CD4-positive, alpha-beta T cell treated with Interleukin-4 for 1 hour (primary cell): ENCODE measurements at regions not wholly inside any gene's neighbourhood (a gene's known extent, or its start where the extent isn't known, plus 50 kb on each side); places are given as distances from the start of the nearest gene placed in this dataset.
"Not testable (repeated sequence)": the region's sequence is repeated elsewhere in the genome, so short reads cannot be mapped to it uniquely, and the experiment has no call there.

Experiments used
- DNase-seq, 2 donors: peaks; one replicate each; pipeline ENCODE4 v3.0.0-alpha.2; 2020 to 2022

DNA sequence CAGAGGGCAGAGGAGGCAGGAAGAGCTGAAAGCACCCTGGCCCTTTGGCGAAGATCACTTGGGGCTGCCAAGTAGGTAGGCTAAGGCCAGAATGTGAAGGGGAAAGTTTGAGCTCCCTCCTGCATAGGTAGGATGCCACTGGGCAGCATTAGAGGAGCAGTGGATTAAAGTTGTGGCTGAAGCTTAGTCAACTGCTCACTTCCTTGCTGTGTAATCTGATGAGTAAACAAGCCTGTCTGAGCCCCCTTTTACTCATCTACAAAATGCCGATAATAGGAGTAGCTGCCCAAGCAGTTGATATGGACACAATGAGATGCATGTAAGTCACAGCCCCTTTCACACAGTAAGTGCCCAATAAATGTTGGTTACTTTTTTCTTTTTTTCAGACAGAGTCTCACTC lies 216.4 kb downstream of the MN1 start:
- no peak for DNase-seq

DNA sequence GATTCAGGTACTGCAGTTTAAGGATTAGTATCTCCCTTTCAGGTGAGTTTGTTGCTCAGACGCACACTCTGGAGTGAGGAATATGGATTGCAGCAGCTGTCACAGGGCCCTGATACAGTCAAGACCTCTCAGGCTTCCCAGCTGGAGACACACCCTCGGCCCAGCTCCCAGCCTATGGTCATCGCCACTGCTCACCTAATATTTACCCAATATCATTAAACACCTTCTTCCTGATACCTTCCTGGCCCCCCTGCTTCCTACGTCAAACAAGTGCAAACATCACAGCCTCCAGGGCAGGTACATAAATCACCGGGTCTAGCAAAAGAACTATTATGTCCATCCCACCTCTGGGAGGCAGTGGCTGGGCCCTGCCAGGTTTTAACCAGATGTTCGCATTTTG lies 213.3 kb downstream of the MN1 start:
- DNase-seq, result no peak

DNA sequence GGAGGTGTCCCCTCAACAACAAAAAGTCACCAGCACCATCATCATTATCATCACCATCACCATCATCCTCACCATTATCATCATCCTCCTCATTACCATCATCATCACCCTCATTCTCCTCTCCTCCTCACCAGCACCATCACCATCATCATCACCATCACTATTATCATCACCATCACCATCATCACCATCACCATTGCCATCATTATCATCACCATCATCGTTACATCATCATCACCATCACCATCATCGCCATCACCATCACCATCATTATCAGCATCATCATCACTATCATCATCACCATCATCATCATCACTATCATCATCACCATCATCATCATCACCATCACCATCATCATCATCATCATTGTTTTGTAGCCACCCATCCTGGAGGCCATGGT lies 212.6 kb downstream of the MN1 start:
- no peak for DNase-seq

DNA sequence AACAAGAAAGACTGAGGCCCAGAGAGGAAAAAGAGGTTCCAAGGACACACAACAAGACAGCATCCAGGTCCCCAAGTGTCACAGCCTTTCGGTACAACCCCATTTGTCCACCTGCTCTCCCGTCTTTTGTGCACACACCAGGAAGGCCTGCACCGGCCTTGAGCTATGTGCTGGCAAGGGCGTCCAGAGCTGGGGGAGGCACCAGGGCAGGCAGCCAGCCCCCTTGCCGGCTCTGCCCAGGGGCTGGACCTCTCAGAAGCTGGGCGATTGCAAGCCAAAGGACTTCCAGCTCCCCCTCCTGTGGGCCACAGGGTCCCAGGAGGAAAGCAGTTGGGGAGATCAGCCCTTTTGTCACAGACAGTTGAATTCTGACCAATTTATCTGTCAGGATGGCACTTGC lies 210.5 kb downstream of the MN1 start:
- DNase-seq, result no peak

DNA sequence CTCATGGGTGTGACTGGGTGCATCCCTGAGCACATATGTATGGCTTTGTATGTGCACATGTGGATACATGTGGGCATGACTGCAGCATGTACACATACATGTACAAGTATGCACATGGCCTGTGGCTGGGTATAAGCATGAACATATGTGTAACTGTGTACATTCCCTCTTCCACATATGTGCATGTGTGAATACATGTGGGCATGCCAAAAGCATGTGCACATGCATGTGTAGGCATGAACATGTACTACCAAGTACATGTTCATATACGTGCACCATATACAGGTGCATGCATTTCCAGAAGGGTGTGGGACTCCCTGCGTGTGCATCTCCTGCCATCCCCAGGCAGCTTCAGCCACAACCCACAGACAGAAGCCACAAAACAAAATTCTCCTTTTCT lies 208.2 kb downstream of the MN1 start:
- no peak for DNase-seq

DNA sequence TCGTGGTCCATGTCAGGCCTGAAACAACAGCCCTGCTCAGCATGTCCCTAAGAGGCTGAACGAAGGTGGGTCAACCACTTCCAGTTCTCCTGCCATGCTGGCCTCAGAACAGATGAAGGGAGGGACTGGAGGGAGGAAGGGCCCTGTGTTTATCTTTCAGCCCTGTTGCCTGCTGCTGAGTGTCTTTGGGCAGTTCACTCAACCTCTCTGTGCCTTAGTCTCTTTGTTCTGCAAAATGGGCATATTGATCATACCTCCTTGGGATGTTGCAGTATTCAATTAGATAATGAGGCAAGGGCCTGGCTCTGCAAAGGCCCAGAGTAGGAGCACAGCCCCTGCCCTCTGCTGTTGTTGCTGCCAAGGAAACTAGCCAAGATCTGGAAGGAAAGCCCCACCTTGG lies 207.5 kb downstream of the MN1 start:
- DNase-seq, result no peak

DNA sequence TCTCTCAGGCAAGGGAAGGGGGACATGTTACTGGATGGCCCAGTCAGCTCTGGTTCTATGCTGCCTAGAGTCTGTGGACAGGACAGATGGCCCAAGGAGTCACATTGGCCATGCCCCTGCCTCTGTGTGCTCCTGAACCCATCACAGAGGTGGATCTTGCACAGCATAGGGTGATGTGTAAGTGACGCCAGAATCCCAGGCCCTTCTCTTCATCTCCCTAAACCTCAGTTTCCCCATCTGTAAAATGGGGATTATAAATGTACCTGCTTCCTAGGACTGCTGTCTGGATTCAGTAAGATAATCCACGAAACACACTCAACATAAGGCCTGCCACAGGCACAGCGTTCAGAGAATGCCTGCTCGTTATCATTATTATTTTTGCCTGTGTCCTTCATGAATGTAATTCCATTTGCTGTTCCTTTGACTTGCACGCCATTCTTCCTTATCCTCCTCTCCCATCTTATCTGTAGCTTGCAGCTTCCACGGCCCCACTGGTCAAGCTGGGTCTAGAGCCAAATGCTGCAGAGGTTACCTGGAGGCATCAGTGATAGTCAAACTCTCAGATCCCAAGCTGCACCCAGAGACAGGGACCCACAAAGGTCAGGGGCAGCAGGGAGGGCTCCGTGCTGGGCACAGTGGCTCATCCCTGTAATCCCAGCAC lies 207.0 kb downstream of the MN1 start:
- no peak for DNase-seq

DNA sequence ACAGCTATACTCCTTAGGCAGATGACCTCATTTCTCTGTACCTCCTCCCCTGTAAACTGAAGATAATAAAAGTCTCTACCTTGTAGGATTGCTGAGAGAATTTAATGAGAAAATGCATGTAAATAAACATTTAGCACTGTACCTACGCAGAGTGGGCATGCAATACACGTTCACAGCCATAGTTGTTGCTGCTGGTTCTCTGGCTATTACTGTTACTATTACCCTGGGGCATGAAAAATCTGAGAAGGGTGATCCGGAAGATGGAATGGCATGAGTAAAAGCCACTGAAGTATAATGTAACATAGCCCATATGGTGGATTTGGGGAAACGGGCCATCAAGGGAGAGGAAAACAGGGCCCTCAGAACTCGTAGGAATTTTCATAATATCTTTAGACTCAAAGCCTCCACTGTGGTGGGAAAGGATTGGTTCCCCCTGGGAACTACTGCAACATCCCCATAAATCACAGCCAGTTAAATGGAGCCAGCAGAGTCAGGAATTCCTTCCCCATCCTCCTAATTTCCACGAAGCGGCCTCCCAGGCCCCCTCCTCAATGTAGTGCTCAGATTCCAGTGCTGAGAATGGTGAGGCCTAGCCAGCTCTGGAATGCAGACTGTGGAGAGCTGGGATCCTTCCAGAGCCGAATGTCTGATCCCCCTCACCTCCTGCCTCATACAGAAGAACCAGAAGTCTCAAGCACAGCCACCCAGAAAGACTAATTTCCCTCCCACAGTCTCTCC lies 205.3 kb downstream of the MN1 start:
- no peak for DNase-seq

DNA sequence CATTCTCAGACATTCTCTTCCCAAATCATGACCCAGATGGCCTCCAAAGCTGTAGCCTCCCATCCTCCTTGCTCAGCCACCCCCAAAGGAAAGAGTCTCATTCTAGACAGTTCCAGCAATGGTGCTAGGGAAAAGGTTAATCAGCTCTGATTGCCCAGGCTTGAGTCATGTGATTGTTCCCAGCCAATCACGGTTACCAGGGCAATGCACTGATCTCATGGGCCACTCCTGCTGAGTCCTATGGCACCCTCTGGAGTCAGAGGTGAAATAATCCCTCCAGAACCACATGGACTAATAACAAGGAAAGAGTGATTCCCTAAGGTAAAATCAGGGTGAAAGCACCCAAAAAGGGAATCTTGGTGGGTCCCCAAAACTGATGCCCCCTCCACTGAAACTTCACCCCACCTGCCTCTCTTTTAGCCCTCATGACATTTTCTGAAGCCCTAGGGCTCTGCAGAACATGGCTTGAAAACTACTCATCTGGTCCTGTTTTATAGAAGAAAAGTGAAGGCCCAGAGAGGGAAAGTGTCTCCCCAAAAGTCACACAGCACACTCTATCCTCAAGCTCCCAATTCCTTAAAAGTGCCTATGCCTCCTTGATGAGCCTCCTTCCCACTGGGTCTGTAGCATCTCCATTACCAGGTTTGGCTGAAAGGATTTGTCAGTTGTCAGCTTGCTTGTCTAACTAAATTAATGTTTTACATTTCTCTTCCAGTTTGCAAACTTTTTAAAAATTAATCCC lies 203.7 kb downstream of the MN1 start:
- no peak for DNase-seq

DNA sequence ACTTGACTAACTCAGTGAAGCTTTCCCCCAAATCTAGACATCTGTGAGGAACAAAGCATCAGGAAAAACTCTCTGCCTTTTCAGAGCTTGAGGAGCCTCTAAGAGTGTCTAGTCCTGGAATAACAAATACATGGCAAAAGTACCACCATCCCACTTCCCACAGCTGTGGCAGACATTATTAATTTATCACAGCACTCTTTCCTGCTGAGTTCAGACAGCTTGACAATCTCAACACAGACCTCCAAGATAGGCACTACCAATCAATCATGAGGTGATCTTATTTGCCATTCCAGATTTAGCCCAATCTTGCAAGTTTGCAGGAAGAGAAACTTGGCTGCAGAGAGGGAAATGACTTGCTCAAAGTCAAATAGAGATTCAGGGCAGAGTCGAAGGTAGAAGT lies 202.8 kb downstream of the MN1 start:
- no peak for DNase-seq

DNA sequence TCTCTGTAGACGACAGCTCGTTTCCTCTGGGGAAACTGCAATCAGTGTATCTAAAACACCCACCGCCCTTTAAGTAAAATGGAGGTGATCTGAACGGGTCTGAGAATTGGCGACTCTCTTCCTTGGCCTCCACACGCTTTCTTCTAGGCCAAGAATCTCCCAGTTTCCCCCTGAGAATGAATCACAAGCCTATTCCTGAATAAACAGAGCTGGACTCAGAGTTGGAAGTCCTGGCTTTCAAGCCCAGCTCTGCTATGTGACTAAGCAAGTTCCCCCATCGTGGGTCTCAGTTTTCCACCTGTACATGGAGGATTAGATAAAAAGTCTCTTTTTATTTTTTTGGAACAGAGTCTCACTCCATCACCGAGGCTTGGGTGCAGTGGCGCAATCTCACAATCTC lies 200.4 kb downstream of the MN1 start:
- DNase-seq, result no peak

DNA sequence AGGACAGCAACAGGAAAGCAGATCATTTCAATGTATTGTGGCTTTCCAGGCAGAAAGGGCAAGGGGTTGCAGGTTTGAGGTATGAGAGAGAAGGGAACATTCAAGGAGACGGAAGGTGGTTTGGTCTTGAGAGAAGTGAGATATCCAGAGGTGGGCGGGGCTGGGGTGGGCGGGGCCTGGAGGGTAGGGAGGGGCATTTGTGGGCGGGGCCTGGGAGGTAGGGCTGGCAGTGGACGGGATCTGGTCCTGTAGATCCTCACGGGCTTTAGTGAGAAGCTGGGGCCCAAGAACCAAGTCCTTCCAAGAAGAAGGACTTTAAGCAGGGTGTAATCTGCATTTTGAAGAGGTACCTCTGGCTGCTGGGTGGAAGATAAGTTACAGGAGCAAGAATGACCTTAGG lies 199.2 kb downstream of the MN1 start:
- no peak for DNase-seq

DNA sequence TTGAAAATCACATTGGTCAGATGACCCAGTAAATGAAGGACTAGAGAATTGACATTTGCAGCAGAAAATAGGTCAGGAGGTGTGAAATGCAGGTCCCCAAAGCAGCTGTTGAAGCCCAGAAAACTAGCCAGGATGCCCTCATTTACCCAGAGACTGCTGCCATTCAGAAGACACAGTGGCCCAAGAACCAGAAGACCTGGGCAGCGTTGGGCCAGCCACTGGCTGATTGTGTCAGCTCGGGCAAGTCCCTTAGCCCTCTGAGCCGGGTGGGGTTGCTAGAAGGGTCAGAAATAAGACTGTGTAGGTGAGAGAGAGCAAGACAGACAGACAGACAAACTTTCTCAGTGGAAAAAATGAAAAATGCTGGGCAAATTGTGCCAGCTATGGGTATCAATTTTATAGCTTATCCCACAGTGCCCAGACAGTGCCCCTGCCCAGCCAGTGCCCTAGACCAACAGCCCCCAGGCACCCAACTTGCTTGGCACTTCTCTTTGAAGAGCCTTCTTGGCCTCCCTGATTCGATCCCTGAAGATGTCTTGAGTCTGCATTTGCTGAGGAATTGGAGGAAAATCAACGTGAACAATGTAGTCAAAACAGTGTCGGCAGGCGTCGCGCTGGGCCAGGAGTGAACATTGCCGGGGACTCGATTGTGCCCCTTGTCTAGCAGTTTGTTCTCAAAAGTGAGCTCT lies 198.3 kb downstream of the MN1 start:
- no peak for DNase-seq

DNA sequence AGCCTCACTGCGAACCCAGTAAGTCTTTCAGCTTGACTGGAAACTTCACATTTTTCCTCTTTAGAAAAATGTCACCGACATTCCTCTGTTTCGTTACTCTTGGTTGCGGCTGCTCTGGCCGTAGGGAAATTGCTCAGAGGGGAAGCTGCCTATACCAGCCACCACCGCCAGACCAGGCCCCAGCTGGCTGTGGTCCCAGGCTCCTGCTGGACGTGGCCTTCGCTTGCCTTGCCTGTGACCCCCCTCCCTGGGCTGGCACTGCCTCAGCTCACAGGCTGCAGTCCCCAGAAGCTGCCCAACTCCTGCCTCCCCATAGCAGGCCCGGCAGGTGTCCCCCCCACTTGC lies 197.8 kb downstream of the MN1 start:
- no peak for DNase-seq

DNA sequence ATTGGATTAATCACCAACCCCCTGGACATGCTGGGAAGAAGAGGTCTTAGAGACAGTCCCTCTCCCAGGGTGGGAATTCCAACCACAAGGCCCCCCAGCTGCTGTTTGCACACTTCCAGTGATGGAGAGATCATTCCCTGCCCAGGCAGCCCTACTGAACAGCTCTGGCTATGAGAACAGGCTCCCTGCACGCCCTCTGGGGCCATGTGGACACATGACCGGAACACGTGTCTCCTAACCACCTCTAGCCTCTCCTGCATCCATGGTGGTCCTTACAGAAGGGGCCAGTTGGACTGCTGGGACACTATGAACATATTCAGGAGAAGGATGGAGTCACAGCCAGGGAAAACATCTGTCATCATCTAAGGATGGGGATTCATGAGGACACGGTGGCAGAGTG lies 196.2 kb downstream of the MN1 start:
- no peak for DNase-seq

DNA sequence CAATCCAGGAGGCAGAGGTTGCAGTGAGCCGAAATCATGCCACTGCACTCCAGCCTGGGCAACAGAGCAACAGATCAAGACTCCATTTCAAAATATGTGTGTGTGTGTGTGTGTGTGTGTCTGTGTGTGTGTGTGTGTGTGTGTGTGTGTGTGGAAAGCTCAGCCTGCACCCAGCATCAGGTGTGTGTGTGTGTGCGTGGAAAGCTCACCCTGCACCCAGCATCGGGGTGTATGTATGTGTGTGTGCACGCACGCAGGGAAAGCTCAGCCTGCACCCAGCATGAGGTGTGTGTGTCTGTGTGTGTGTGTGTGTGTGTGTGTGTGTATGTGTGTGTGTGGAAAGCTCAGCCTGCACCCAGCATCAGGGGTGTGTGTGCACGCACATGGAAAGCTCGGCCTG lies 193.8 kb downstream of the MN1 start:
- not testable (repeated sequence) for DNase-seq

DNA sequence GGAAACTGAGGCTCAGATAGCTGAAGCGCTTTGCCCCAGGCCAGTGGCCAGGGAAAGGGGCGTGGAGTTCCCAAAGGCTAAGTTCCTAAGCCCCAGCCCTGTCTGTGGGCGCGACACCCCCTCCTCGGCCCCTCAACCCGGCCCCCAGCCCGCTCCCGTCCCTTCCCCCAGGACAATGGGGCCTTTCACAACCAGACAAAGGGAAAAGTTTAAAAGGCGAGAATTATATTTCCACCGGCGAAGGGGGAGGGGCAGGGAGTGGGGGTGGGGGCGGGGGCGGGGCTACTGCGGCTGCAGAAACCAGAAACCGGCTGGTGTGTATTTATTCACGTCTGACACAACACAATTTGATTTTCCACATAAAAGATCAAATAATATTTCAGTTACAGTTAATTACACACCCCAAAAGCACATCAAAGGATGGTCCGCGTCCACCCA lies 192.1 kb downstream of the MN1 start:
- DNase-seq, result no peak

DNA sequence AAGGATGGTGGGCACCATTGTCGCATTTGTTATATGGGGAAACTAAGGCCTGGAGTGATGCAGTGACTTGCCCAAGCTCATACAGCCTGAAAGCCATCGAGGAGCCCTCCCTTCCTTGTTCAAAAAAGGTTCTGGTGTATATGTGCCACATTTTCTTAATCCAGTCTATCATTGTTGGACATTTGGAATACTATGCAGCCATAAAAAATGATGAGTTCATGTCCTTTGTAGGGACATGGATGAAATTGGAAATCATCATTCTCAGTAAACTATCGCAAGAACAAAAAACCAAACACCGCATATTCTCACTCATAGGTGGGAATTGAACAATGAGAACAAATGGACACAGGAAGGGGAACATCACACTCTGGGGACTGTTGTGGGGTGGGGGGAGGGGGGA lies 191.4 kb downstream of the MN1 start:
- not testable (repeated sequence) for DNase-seq

DNA sequence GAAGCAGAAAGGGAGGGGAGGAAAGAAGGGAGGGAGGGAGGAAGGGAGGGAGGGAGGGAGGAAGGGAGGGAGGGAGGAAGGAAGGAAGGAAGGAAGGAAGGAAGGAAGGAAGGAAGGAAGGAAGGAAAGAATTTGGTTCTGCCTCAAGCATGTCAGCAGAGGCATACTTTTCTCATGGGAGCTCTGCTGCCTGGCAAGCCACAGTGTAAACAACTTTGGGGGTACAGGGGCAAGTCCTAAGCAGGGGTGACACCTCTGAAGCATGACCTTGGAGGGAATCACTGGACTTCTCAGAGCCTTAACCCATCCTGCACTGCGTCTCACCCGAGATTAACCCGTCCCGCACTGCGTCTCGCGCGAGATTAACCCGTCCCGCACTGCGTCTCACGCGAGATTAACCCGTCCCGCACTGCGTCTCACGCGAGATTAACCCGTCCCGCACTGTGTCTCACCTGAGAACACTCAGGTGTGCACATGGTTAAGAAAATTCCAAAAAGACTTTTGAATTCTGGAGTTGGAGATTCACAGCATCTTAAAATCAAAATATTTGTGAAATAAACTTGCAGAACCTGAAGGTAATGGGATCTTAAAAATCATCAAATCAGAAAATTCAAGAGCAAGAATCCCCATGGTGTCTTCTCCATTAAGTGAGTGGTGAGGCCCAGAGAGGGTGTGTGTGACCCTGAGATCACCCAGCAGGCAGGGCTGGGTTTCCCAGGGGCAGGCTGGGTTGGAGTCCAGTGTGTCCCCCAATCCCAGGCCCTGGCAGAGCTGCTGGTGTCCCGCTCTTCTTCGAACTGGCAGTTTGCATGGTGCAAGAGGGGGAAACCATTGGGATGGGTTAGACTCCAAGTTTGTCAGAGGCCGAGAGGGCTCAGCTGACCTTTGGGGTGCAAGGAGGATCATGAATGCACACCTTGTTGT lies 190.4 kb downstream of the MN1 start:
- DNase-seq, result no peak

DNA sequence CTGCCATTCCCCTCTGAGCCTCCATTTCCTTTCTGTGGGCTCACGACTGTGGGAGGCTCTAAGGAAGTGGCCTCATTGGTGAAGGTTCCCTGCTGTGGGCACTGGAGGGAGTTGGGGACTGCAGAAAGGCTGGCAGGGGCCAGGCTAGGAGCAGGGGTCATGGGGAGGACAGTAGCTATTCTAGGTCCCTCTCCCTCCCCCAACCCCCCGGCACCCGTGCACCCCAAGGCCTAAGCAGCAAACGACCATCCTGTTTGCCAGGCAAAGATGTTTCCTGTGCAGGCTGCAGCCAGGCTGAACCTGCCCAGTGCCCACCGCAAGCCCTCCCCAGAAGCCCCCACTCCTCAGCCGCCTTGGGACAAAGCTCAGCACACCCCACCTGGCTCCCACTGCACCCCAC lies 189.4 kb downstream of the MN1 start:
- no peak for DNase-seq

DNA sequence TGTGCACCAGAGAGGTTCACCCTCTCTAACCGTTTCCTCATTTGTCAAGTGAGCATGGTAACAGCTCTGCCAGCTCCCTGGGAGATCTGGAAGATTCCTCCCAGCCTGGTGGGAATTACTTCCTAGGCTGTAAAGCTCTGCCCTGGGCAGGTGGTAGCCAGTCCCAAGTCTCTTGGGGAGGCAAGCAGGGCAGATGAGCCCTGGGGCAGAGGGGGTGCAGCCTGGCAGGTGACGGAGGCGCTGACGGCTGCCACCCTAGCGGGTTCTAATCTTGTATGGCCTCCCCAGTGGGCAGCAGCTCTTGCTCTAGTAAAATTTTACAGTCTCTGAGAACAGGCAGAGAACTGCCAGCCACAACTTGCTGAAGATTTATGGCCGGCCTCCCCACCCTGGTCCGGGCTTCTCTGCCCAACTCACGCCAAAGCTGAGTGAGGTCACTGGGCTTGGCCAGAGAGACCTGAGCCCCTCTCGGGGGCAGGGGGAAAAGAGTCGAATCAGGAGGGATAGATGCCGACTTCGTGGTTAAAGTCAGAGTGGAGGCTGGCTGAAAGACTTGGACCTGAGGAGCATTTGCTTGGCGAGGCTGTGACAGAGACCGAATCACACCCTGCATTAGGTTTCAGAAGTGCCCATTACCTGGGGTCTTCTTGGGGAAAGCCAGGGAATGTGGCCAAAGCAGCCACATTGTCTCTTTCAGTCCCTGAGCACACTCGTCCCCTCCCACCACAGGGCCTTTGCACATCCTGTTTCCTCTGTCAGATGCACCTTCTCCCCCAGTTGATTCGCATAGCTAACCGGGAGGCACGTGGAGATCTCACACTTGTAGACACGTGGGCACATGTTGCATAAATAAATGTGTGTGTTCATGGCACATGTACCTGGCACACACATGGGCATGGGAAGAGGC lies 188.2 kb downstream of the MN1 start:
- DNase-seq, result no peak
